HG02610 (cell line): ENCODE measurements at regions not wholly inside any gene's neighbourhood (a gene's known extent, or its start where the extent isn't known, plus 50 kb on each side); places are given as distances from the start of the nearest gene placed in this dataset.
"Not testable (repeated sequence)": the region's sequence is repeated elsewhere in the genome, so short reads cannot be mapped to it uniquely, and the experiment has no call there.

ENCODE experiments used
- ATAC-seq: cut with Tn5 transposase; IDR thresholded peaks from one replicate; pipeline ENCODE4 v1.9.1; 2021; ENCODE audit warnings: mild to moderate bottlenecking, moderate library complexity; ENCODE audit not compliant: unreplicated experiment

- ATAC-seq, result no peak
Measured at GRCh38 chr7:86209036-86209435, 434.7 kb upstream of the GRM3 start.

- ATAC-seq, result no peak
Measured at GRCh38 chr7:86207740-86208139, 436.0 kb upstream of the GRM3 start.

- ATAC-seq, result no peak
Measured at GRCh38 chr7:86202833-86203232, 440.9 kb upstream of the GRM3 start.

- no peak for ATAC-seq
Measured at GRCh38 chr7:86201767-86202166, 441.9 kb upstream of the GRM3 start.

- no peak for ATAC-seq
Measured at GRCh38 chr7:86199881-86200614, 443.7 kb upstream of the GRM3 start.

GRCh38 chr7:86190351-86190750 lies 453.4 kb upstream of the GRM3 start:
- no peak for ATAC-seq

GRCh38 chr7:86181474-86181873 lies 462.2 kb upstream of the GRM3 start:
- ATAC-seq, result no peak

GRCh38 chr7:86164827-86165226 lies 478.9 kb upstream of the GRM3 start:
- ATAC-seq, result no peak

GRCh38 chr7:86158111-86158510 lies 485.6 kb upstream of the GRM3 start:
- no peak for ATAC-seq

- no peak for ATAC-seq
Measured at GRCh38 chr7:86155623-86156022, 488.1 kb upstream of the GRM3 start.

GRCh38 chr7:86152926-86153325 lies 490.8 kb upstream of the GRM3 start:
- no peak for ATAC-seq

- ATAC-seq, result no peak
Measured at GRCh38 chr7:86149024-86149665, 494.6 kb upstream of the GRM3 start.

- ATAC-seq, result no peak
Measured at GRCh38 chr7:86148501-86148900, 495.2 kb upstream of the GRM3 start.

- ATAC-seq, result no peak
Measured at GRCh38 chr7:86137343-86137742, 506.4 kb upstream of the GRM3 start.

GRCh38 chr7:86130268-86130667 lies 513.4 kb upstream of the GRM3 start:
- no peak for ATAC-seq

- ATAC-seq, result no peak
Measured at GRCh38 chr7:86123476-86123875, 520.2 kb upstream of the GRM3 start.

- ATAC-seq, result no peak
Measured at GRCh38 chr7:86094166-86094669, 549.5 kb upstream of the GRM3 start.

GRCh38 chr7:86091369-86091768 lies 552.3 kb upstream of the GRM3 start:
- ATAC-seq, result no peak

- no peak for ATAC-seq
Measured at GRCh38 chr7:86089455-86089854, 554.3 kb upstream of the GRM3 start.

GRCh38 chr7:86064572-86064971 lies 579.1 kb upstream of the GRM3 start:
- ATAC-seq, result not testable (repeated sequence)

- ATAC-seq, result no peak
Measured at GRCh38 chr7:86058649-86059048, 585.1 kb upstream of the GRM3 start.

GRCh38 chr7:86050918-86051317 lies 592.8 kb upstream of the GRM3 start:
- ATAC-seq, result no peak
